ENCODE measurements at regions not wholly inside any gene's neighbourhood (a gene's known extent, or its start where the extent isn't known, plus 50 kb on each side); places are given as distances from the start of the nearest gene placed in this dataset.

GRCh38 chr13:78370231-78370630, 233.1 kb downstream of the POU4F1 start:
- H3K9me3 ChIP-seq = peaks cover 10% of the 10 kb centered on the region
- no peak overlapping the region for H3K4me2 ChIP-seq
- H3K27me3 ChIP-seq = no peaks in the 10 kb centered on the region
- peaks cover 23% of the 10 kb centered on the region for H3K4me1 ChIP-seq
- no peaks in the 10 kb centered on the region for H3K36me3 ChIP-seq
- TF ChIP-seq Cebpa-rat (IDR thresholded peaks at IDR 0.05) = no peak
- no peak overlapping the region for H3K27ac ChIP-seq
- no peak overlapping the region for H3K4me3 ChIP-seq
- no peak overlapping the region for H3K9ac ChIP-seq
- no peaks in the 10 kb centered on the region for H4K20me1 ChIP-seq

DNA sequence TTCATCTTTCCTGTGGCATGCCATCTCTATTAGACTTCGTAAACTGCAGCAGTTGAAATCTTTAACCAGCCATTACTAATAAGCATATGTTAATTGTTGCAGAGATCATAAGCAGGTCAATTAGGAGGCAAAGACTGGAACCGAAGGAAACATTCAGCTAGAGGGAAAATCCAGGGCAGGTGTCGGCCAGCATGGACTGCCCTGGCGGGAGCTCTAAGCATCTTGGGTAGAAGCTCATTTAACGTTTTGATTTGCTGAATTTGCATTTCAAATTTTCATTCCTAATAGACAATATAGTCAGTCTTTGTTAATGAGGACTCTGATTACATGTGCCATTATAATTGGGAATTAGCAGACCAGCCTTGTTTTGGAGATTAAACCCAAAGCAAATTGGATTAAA, 238.6 kb downstream of the POU4F1 start:
- Histone ChIP-seq H4K20me1 (no peaks in the 10 kb centered on the region), H3K4me1 (no peaks in the 10 kb centered on the region), H3K9ac (no peak overlapping the region), H3K36me3 (no peaks in the 10 kb centered on the region), H3K4me2 (no peak overlapping the region), H3K4me3 (no peak overlapping the region), H3K27ac (no peak overlapping the region), H3K9me3 (no peaks in the 10 kb centered on the region), H3K27me3 (no peaks in the 10 kb centered on the region)
- no peak for TF ChIP-seq Cebpa-rat (IDR thresholded peaks at IDR 0.05)

GRCh38 chr13:78341032-78341431, 262.3 kb downstream of the POU4F1 start:
- Histone ChIP-seq H4K20me1 (no peaks in the 10 kb centered on the region), H3K4me2 (no peak overlapping the region), H3K27ac (no peak overlapping the region), H3K36me3 (no peaks in the 10 kb centered on the region), H3K9ac (no peak overlapping the region), H3K4me3 (no peak overlapping the region), H3K4me1 (no peaks in the 10 kb centered on the region), H3K9me3 (no peaks in the 10 kb centered on the region), H3K27me3 (no peaks in the 10 kb centered on the region)
- no peak for TF ChIP-seq Cebpa-rat (IDR thresholded peaks at IDR 0.05)

DNA sequence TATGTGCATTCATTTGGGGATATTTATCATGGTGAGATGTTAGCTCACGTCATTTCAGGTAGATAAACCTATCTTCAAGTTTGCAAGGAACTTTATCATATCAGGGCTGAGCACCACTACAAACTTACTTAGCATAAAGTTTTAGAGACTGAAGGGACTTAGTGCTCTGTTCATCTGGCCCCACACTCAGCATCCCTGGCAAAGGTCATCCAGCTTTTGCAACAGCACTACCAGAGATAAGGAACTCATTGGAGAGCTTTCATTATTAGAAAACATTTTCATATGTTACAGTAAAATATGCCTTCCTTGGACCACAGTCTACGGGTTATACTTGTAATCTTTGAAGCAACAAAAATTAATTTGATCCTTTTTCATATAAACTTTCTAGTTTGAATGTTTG, 263.4 kb downstream of the POU4F1 start:
- Histone ChIP-seq H3K4me3 (no peak overlapping the region), H3K9me3 (no peaks in the 10 kb centered on the region), H3K9ac (no peak overlapping the region), H4K20me1 (no peaks in the 10 kb centered on the region), H3K36me3 (no peaks in the 10 kb centered on the region), H3K27me3 (no peaks in the 10 kb centered on the region), H3K27ac (no peak overlapping the region), H3K4me1 (no peaks in the 10 kb centered on the region), H3K4me2 (no peak overlapping the region)
- TF ChIP-seq Cebpa-rat (IDR thresholded peaks at IDR 0.05) = no peak

- Histone ChIP-seq H3K4me2 (no peak overlapping the region), H3K27ac (no peak overlapping the region), H4K20me1 (no peaks in the 10 kb centered on the region), H3K4me1 (no peaks in the 10 kb centered on the region), H3K9me3 (no peaks in the 10 kb centered on the region), H3K27me3 (no peaks in the 10 kb centered on the region), H3K36me3 (no peaks in the 10 kb centered on the region), H3K9ac (no peak overlapping the region), H3K4me3 (no peak overlapping the region)
- TF ChIP-seq Cebpa-rat (IDR thresholded peaks at IDR 0.05) = no peak
Observed at GRCh38 chr13:78334059-78334458, 269.3 kb downstream of the POU4F1 start.

GRCh38 chr13:78326633-78327032, 276.7 kb downstream of the POU4F1 start:
- Histone ChIP-seq H3K4me1 (no peaks in the 10 kb centered on the region), H3K4me2 (no peak overlapping the region), H3K9ac (no peak overlapping the region), H3K4me3 (no peak overlapping the region), H3K36me3 (no peaks in the 10 kb centered on the region), H3K27ac (no peak overlapping the region), H4K20me1 (no peaks in the 10 kb centered on the region), H3K9me3 (no peaks in the 10 kb centered on the region), H3K27me3 (no peaks in the 10 kb centered on the region)
- TF ChIP-seq Cebpa-rat (IDR thresholded peaks at IDR 0.05) = no peak

DNA sequence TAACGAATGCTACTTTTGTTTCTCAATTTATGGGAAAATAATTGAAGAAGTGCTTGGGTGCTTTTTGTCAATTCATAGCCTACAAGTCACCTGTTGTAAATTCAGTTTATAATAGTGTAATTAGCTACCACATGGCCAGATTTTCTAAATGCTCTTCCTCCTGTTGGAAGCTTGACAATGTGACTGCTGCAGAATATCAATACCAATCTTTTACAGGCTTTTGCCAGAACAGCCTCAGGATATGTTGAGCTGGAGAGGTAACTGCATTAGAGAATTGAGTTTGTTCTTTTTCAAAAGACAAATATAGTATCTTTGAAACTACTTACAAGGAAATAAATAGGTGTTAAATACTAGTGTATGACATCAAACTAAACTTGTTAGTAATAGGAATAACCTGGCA, 277.8 kb downstream of the POU4F1 start:
- H4K20me1 ChIP-seq = no peaks in the 10 kb centered on the region
- no peaks in the 10 kb centered on the region for H3K27me3 ChIP-seq
- no peak overlapping the region for H3K9ac ChIP-seq
- H3K4me3 ChIP-seq = no peak overlapping the region
- no peak overlapping the region for H3K4me2 ChIP-seq
- H3K27ac ChIP-seq = no peak overlapping the region
- no peaks in the 10 kb centered on the region for H3K4me1 ChIP-seq
- no peaks in the 10 kb centered on the region for H3K9me3 ChIP-seq
- TF ChIP-seq Cebpa-rat (IDR thresholded peaks at IDR 0.05) = no peak
- no peaks in the 10 kb centered on the region for H3K36me3 ChIP-seq

DNA sequence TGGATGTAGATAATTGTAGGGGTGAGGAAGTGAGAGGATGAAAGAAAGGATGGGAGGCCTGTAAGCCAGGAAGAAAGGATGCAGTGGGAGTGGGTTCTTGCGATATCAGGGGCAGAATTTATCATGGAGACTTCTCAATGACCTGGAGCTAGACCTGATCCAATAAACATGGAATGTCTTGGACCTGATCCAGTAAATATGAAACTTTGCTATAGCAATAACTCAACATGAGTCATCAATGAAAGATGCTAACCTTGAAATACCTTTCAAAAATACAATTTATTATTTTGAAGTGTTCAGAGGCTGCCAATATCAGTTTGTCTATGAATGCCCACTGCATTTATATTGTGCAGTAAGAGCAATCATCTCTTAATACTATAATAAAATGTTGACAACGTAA, 279.5 kb downstream of the POU4F1 start:
- no peak overlapping the region for H3K4me2 ChIP-seq
- no peaks in the 10 kb centered on the region for H3K4me1 ChIP-seq
- TF ChIP-seq Cebpa-rat (IDR thresholded peaks at IDR 0.05) = no peak
- no peaks in the 10 kb centered on the region for H3K36me3 ChIP-seq
- no peaks in the 10 kb centered on the region for H4K20me1 ChIP-seq
- no peak overlapping the region for H3K9ac ChIP-seq
- H3K4me3 ChIP-seq = no peak overlapping the region
- H3K27me3 ChIP-seq = no peaks in the 10 kb centered on the region
- H3K9me3 ChIP-seq = no peaks in the 10 kb centered on the region
- H3K27ac ChIP-seq = no peak overlapping the region

DNA sequence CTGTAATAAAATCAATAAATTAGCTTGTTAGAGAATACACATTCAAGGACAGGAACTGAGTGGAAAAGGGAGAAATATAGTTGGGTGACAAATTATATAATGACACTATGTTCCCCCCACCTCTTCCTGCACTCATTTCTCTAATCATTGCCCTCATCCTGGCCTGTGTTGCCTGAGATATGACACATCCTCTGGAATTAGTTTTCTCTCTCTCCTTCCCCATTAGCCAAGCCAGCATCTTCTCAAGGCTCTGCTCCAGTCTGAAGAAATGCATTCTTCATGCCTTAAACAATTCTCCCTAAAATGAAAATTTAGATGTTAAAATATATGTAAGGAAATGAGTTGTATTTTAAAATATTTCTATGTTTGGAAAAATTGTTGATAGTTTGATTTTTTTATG, 280.3 kb downstream of the POU4F1 start:
- Histone ChIP-seq H4K20me1 (no peaks in the 10 kb centered on the region), H3K4me2 (no peak overlapping the region), H3K27ac (no peak overlapping the region), H3K9ac (no peak overlapping the region), H3K4me1 (no peaks in the 10 kb centered on the region), H3K27me3 (no peaks in the 10 kb centered on the region), H3K9me3 (no peaks in the 10 kb centered on the region), H3K36me3 (no peaks in the 10 kb centered on the region), H3K4me3 (no peak overlapping the region)
- TF ChIP-seq Cebpa-rat (IDR thresholded peaks at IDR 0.05) = no peak

- Histone ChIP-seq H3K9me3 (no peaks in the 10 kb centered on the region), H3K4me3 (no peak overlapping the region), H3K9ac (no peak overlapping the region), H4K20me1 (no peaks in the 10 kb centered on the region), H3K27ac (no peak overlapping the region), H3K36me3 (no peaks in the 10 kb centered on the region), H3K4me1 (no peaks in the 10 kb centered on the region), H3K4me2 (no peak overlapping the region), H3K27me3 (no peaks in the 10 kb centered on the region)
- no peak for TF ChIP-seq Cebpa-rat (IDR thresholded peaks at IDR 0.05)
Observed at GRCh38 chr13:78319101-78319627, 284.2 kb downstream of the POU4F1 start.

DNA sequence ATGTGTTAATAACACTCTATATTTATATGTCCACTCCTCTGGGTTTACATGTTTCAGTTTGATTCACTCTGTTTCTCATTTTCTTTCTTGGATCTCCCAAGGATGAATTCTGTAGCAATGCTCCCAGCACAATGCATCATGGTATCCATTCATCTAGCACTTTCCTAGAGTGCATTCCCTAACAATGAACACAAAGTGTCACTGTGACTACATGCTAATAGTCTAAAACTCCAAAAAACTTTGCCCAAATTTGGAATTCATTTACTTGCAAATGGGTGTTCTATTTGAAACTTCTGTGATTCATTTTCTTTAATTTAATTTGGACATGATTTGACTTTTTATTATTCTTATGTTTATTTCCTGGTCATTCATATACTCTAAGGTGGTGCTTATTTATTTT, 286.3 kb downstream of the POU4F1 start:
- Histone ChIP-seq H3K27me3 (no peaks in the 10 kb centered on the region), H3K4me2 (no peak overlapping the region), H3K9me3 (no peaks in the 10 kb centered on the region), H3K36me3 (no peaks in the 10 kb centered on the region), H4K20me1 (no peaks in the 10 kb centered on the region), H3K4me1 (no peaks in the 10 kb centered on the region), H3K27ac (no peak overlapping the region), H3K9ac (no peak overlapping the region), H3K4me3 (no peak overlapping the region)
- no peak for TF ChIP-seq Cebpa-rat (IDR thresholded peaks at IDR 0.05)

Measured in BLaER1 (cell line).